ENCODE measurements at regions not wholly inside any gene's neighbourhood (a gene's known extent, or its start where the extent isn't known, plus 50 kb on each side); places are given as distances from the start of the nearest gene placed in this dataset.

- no peak for TF ChIP-seq Cebpa-rat (IDR thresholded peaks at IDR 0.05)
- Histone ChIP-seq H3K4me3 (no peak overlapping the region), H3K27ac (no peak overlapping the region), H3K9ac (no peak overlapping the region), H3K9me3 (no peaks in the 10 kb centered on the region), H4K20me1 (no peaks in the 10 kb centered on the region), H3K36me3 (no peaks in the 10 kb centered on the region), H3K4me2 (no peak overlapping the region), H3K4me1 (no peaks in the 10 kb centered on the region), H3K27me3 (no peaks in the 10 kb centered on the region)
Measured at GRCh38 chr3:147906285-147906684, 497.1 kb downstream of the ZIC1 start.

GRCh38 chr3:147914532-147914931, 505.4 kb downstream of the ZIC1 start:
- Histone ChIP-seq H3K4me1 (no peaks in the 10 kb centered on the region), H3K9ac (no peak overlapping the region), H3K9me3 (no peaks in the 10 kb centered on the region), H3K36me3 (no peaks in the 10 kb centered on the region), H3K4me3 (no peak overlapping the region), H4K20me1 (no peaks in the 10 kb centered on the region), H3K27ac (no peak overlapping the region), H3K27me3 (no peaks in the 10 kb centered on the region), H3K4me2 (no peak overlapping the region)
- TF ChIP-seq Cebpa-rat (IDR thresholded peaks at IDR 0.05) = no peak

- no peaks in the 10 kb centered on the region for H3K36me3 ChIP-seq
- TF ChIP-seq Cebpa-rat (IDR thresholded peaks at IDR 0.05) = no peak
- no peaks in the 10 kb centered on the region for H3K27me3 ChIP-seq
- H4K20me1 ChIP-seq = no peaks in the 10 kb centered on the region
- H3K4me2 ChIP-seq = no peak overlapping the region
- no peaks in the 10 kb centered on the region for H3K9me3 ChIP-seq
- H3K4me3 ChIP-seq = no peak overlapping the region
- H3K27ac ChIP-seq = no peak overlapping the region
- H3K9ac ChIP-seq = no peak overlapping the region
- no peaks in the 10 kb centered on the region for H3K4me1 ChIP-seq
Measured at GRCh38 chr3:147915057-147915456, 505.9 kb downstream of the ZIC1 start.

- TF ChIP-seq Cebpa-rat (IDR thresholded peaks at IDR 0.05) = no peak
- H3K4me2 ChIP-seq = no peak overlapping the region
- no peaks in the 10 kb centered on the region for H3K27me3 ChIP-seq
- no peaks in the 10 kb centered on the region for H3K4me1 ChIP-seq
- H3K9ac ChIP-seq = no peak overlapping the region
- no peaks in the 10 kb centered on the region for H4K20me1 ChIP-seq
- H3K4me3 ChIP-seq = no peak overlapping the region
- H3K36me3 ChIP-seq = no peaks in the 10 kb centered on the region
- H3K9me3 ChIP-seq = no peaks in the 10 kb centered on the region
- H3K27ac ChIP-seq = no peak overlapping the region
Measured at GRCh38 chr3:147919496-147919895, 510.3 kb downstream of the ZIC1 start.

- no peaks in the 10 kb centered on the region for H3K4me1 ChIP-seq
- H4K20me1 ChIP-seq = no peaks in the 10 kb centered on the region
- H3K27me3 ChIP-seq = no peaks in the 10 kb centered on the region
Measured at GRCh38 chr3:147921051-147921450, 511.9 kb downstream of the ZIC1 start.

GRCh38 chr3:147924755-147925154, 515.6 kb downstream of the ZIC1 start:
- Histone ChIP-seq H3K36me3 (no peaks in the 10 kb centered on the region), H3K9me3 (no peaks in the 10 kb centered on the region), H3K9ac (no peak overlapping the region), H4K20me1 (no peaks in the 10 kb centered on the region), H3K4me3 (no peak overlapping the region), H3K4me1 (no peaks in the 10 kb centered on the region), H3K27ac (no peak overlapping the region), H3K4me2 (no peak overlapping the region), H3K27me3 (no peaks in the 10 kb centered on the region)
- no peak for TF ChIP-seq Cebpa-rat (IDR thresholded peaks at IDR 0.05)

More at GRCh38 chr3:147921051-147921450, 511.9 kb downstream of the ZIC1 start:
- no peaks in the 10 kb centered on the region for H3K9me3 ChIP-seq
- H3K27ac ChIP-seq = no peak overlapping the region
- no peak for TF ChIP-seq Cebpa-rat (IDR thresholded peaks at IDR 0.05)
- no peak overlapping the region for H3K9ac ChIP-seq
- H3K36me3 ChIP-seq = no peaks in the 10 kb centered on the region
- no peak overlapping the region for H3K4me3 ChIP-seq
- H3K4me2 ChIP-seq = no peak overlapping the region

- Histone ChIP-seq H3K27ac (no peak overlapping the region), H3K9me3 (no peaks in the 10 kb centered on the region), H3K27me3 (no peaks in the 10 kb centered on the region), H4K20me1 (no peaks in the 10 kb centered on the region), H3K9ac (no peak overlapping the region), H3K4me2 (no peak overlapping the region), H3K4me3 (no peak overlapping the region), H3K36me3 (no peaks in the 10 kb centered on the region), H3K4me1 (no peaks in the 10 kb centered on the region)
- no peak for TF ChIP-seq Cebpa-rat (IDR thresholded peaks at IDR 0.05)
Measured at GRCh38 chr3:147925272-147925671, 516.1 kb downstream of the ZIC1 start.

- Histone ChIP-seq H3K9me3 (no peaks in the 10 kb centered on the region), H3K9ac (no peak overlapping the region), H3K27me3 (no peaks in the 10 kb centered on the region), H3K4me2 (no peak overlapping the region), H3K4me3 (no peak overlapping the region), H4K20me1 (no peaks in the 10 kb centered on the region), H3K36me3 (no peaks in the 10 kb centered on the region), H3K4me1 (no peaks in the 10 kb centered on the region), H3K27ac (no peak overlapping the region)
- no peak for TF ChIP-seq Cebpa-rat (IDR thresholded peaks at IDR 0.05)
Measured at GRCh38 chr3:147930232-147930807, 521.2 kb downstream of the ZIC1 start.

GRCh38 chr3:147934451-147935180, 525.5 kb downstream of the ZIC1 start:
- Histone ChIP-seq H3K9ac (no peak overlapping the region), H3K36me3 (no peaks in the 10 kb centered on the region), H3K27me3 (no peaks in the 10 kb centered on the region), H3K4me2 (no peak overlapping the region), H3K9me3 (no peaks in the 10 kb centered on the region), H3K27ac (no peak overlapping the region), H4K20me1 (no peaks in the 10 kb centered on the region), H3K4me3 (no peak overlapping the region), H3K4me1 (no peaks in the 10 kb centered on the region)
- TF ChIP-seq Cebpa-rat (IDR thresholded peaks at IDR 0.05) = no peak

GRCh38 chr3:147937341-147937740, 528.2 kb downstream of the ZIC1 start:
- H3K27me3 ChIP-seq = no peaks in the 10 kb centered on the region
- no peaks in the 10 kb centered on the region for H4K20me1 ChIP-seq
- no peak overlapping the region for H3K4me3 ChIP-seq
- no peaks in the 10 kb centered on the region for H3K4me1 ChIP-seq
- no peaks in the 10 kb centered on the region for H3K36me3 ChIP-seq
- H3K4me2 ChIP-seq = no peak overlapping the region
- no peak overlapping the region for H3K9ac ChIP-seq
- TF ChIP-seq Cebpa-rat (IDR thresholded peaks at IDR 0.05) = no peak
- H3K9me3 ChIP-seq = no peaks in the 10 kb centered on the region
- no peak overlapping the region for H3K27ac ChIP-seq

Data from BLaER1 (cell line).